Nephron progenitor cell (in vitro differentiated cells): ENCODE measurements at regions not wholly inside any gene's neighbourhood (a gene's known extent, or its start where the extent isn't known, plus 50 kb on each side); places are given as distances from the start of the nearest gene placed in this dataset.

Source experiments
- DNase-seq: peaks from one replicate; pipeline ENCODE4 v3.0.0; 2021
- H3K27ac Mint-ChIP-seq: 2 replicates; pipeline ENCODE4 v1.8.0; 2021; ENCODE audit warnings: mild to moderate bottlenecking, moderate library complexity, mixed read lengths
- H3K27me3 Mint-ChIP-seq: 2 replicates; pipeline ENCODE4 v1.8.0; 2021; ENCODE audit warnings: mild to moderate bottlenecking, low read depth, mixed read lengths; ENCODE audit not compliant: poor library complexity
- H3K36me3 Mint-ChIP-seq: 2 replicates; pipeline ENCODE4 v1.8.0; 2021; ENCODE audit warnings: low read depth, mixed read lengths
- H3K4me1 Mint-ChIP-seq: 2 replicates; pipeline ENCODE4 v1.8.0; 2021; ENCODE audit warnings: mixed read lengths
- H3K4me3 Mint-ChIP-seq: 2 replicates; pipeline ENCODE4 v1.8.0; 2021; ENCODE audit warnings: mild to moderate bottlenecking, moderate library complexity, mixed read lengths
- H3K9me3 Mint-ChIP-seq: 2 replicates; pipeline ENCODE4 v1.8.0; 2021; ENCODE audit warnings: mild to moderate bottlenecking, moderate library complexity, mixed read lengths
- TF ChIP-seq, protein P1 (sequence below): fragments of 200-600 bp; sonication (generic); IDR thresholded peaks from 2 replicates; pipeline ENCODE4 v1.5.0; 2021; ENCODE audit warnings: antibody characterized with exemption

DNA sequence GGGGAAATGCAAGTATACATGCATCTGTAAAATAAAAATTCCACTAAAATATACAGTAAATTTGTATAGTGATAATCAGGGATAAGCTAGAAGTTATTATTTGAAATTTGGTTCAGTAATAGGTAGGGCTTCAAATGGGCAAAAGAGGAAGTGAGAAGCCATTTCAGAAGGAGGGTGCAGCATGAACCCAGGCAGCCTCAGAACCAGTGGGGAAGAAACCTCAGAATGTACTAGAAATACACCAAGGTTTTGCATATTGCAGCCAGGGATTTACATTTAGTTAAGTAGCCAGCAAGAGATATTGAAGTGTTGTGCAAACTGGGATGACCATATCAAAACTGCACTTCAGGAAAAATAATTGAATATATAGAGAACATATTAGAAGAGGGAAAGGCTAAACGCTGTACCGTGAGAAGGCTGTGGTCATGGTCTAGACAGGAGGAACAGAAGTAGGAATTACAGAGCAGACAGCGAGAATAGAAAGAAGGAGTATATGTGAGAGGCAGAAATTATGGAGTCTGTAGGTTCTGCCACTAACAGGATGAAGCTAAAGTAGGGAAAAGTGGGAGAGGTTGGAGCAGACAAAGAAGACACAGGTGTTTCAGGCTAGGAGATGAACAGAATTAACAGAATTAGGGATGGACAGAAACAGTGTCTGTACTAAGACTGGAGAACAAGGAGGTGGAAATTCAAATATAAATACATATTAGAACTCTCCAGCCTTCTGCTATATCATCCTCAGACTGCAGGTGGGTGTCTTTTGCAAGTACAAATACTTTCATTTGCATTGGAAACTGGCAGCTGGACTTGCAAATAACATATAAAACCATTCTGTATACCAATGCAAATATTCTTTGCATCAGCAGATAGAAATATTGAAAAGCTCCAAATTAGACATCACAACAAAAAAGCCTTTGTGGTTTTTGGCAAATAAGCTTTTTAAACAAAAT is 335.6 kb downstream of the ZNF608 start:
- H3K4me3 Mint-ChIP-seq: no peak overlapping the region
- H3K27me3 Mint-ChIP-seq: no peaks in the 10 kb centered on the region
- peaks cover 11% of the 10 kb centered on the region for H3K4me1 Mint-ChIP-seq
- H3K36me3 Mint-ChIP-seq: peaks cover 9% of the 10 kb centered on the region
- TF ChIP-seq, protein P1, sequence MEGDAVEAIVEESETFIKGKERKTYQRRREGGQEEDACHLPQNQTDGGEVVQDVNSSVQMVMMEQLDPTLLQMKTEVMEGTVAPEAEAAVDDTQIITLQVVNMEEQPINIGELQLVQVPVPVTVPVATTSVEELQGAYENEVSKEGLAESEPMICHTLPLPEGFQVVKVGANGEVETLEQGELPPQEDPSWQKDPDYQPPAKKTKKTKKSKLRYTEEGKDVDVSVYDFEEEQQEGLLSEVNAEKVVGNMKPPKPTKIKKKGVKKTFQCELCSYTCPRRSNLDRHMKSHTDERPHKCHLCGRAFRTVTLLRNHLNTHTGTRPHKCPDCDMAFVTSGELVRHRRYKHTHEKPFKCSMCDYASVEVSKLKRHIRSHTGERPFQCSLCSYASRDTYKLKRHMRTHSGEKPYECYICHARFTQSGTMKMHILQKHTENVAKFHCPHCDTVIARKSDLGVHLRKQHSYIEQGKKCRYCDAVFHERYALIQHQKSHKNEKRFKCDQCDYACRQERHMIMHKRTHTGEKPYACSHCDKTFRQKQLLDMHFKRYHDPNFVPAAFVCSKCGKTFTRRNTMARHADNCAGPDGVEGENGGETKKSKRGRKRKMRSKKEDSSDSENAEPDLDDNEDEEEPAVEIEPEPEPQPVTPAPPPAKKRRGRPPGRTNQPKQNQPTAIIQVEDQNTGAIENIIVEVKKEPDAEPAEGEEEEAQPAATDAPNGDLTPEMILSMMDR: no peak
- H3K9me3 Mint-ChIP-seq: no peaks in the 10 kb centered on the region
- no peak for DNase-seq
- no peak overlapping the region for H3K27ac Mint-ChIP-seq

DNA sequence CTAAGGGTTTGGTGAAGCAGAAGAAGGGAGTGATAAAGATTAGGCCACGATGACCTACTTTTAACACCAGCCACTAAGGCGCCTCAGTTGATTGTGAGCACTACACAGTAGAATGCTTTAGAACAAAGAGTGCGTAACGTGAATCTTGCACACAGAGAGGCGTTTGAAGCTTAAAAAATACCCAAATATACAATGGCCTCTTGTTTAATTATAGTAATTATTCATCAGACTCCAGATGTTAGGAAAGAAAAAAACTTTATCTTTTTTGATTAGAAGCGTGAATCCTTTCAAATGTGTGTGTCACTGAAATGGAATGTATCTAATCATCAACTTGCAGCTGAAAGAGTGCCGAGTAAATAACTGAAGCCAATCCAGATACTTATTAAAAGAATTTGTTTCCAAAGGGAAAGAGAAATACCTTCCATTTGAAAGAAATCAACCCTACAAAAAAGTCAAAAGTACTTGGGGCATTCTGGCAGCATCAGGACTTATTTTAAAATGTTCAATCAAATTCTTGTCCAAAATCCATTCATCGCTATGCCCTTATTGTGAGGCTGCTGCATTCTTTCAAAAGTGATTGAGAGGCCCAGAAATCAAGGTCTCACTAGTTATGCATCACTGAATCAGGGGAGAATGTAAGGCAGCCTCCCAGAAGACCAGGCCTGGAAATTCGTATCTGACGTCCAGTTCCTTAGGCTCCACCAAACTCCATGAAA is 337.5 kb downstream of the ZNF608 start:
- Mint-ChIP-seq H3K9me3 (no peaks in the 10 kb centered on the region), H3K36me3 (peaks cover 9% of the 10 kb centered on the region), H3K27ac (no peak overlapping the region), H3K4me3 (no peak overlapping the region), H3K27me3 (no peaks in the 10 kb centered on the region), H3K4me1 (peaks cover 11% of the 10 kb centered on the region)
- DNase-seq: no peak
- TF ChIP-seq, protein P1: no peak

DNA sequence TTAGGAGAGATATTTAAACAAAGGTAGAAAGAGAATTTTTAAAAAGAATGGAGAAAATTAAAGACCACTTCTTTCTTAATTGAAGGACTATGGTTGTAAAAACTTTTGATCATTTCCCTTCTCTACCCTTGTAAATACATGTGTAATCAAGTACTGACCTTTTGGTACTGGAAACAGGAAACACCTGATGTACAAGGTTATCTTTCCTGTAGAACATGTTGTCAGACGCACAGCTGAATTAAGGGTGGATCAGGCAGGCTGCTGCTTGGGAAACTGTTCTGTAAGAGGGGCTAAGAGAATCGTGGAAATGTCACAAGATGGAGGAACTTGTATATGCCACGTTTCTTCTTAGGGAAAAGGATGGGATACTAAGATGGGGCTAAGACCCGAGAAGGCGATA is 341.6 kb downstream of the ZNF608 start:
- no peaks in the 10 kb centered on the region for H3K36me3 Mint-ChIP-seq
- peaks cover 34% of the 10 kb centered on the region for H3K4me1 Mint-ChIP-seq

DNA sequence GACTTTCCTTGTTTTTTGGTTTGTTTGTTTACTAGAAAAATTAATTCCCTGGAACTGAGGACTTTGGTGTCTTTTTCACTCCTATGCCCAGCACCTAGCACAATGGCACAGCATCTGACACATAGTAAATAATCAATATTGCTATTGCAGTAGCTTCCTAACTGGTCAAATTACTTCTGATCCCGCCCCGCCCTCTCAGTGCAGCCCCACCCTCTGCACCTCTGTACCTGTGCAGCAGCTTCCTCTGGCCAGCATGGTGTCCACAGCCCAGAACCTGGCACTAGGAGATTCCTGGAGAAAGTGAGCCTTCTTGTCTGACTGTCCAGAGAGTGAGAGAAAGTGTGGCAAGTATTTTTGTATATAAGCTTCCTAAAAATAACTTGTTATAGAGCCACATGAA is 343.2 kb downstream of the ZNF608 start:
- H3K4me3 Mint-ChIP-seq: no peak overlapping the region
- no peaks in the 10 kb centered on the region for H3K27me3 Mint-ChIP-seq
- TF ChIP-seq, protein P1: no peak
- no peak overlapping the region for H3K27ac Mint-ChIP-seq
- peaks cover 38% of the 10 kb centered on the region for H3K4me1 Mint-ChIP-seq
- no peaks in the 10 kb centered on the region for H3K36me3 Mint-ChIP-seq
- no peaks in the 10 kb centered on the region for H3K9me3 Mint-ChIP-seq
- no peak for DNase-seq

More for the DNA sequence above, 341.6 kb downstream of the ZNF608 start:
- Mint-ChIP-seq H3K27me3 (no peaks in the 10 kb centered on the region), H3K27ac (no peak overlapping the region), H3K9me3 (no peaks in the 10 kb centered on the region), H3K4me3 (no peak overlapping the region)
- TF ChIP-seq, protein P1: no peak
- DNase-seq: no peak

DNA sequence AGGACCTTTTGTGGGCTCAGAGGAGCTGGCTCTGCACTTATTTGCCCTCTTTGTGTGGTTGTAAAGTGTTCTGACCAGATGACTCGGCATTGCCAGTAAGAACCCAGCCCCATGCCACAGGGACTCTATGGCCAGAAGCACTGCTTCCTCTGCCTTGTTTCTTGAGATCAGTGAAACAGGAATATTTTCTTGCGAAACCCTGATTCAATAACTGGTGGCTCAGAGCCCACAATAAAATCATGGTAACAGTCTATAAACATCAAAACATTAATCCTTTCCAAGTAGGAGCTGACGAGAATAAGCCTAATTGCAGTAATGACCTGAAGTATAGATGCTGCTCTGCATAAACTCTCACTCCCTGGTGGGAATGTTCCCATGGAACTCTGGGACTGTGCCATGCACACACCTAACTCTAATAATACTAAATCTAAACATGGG is 344.3 kb downstream of the ZNF608 start:
- no peak for DNase-seq
- Mint-ChIP-seq H3K4me3 (no peak overlapping the region), H3K4me1 (peaks cover 45% of the 10 kb centered on the region), H3K36me3 (no peaks in the 10 kb centered on the region), H3K27me3 (no peaks in the 10 kb centered on the region), H3K27ac (peak overlapping the region; percentile 82), H3K9me3 (no peaks in the 10 kb centered on the region)
- TF ChIP-seq, protein P1: no peak
